A549 (cell line): ENCODE measurements at regions not wholly inside any gene's neighbourhood (a gene's known extent, or its start where the extent isn't known, plus 50 kb on each side); places are given as distances from the start of the nearest gene placed in this dataset.

Experiments used
- ATAC-seq, 2 experiments: fragments of 200-7000 bp in 1 of 2; fragments of >200 bp in 1 of 2; cut with Nextera tagmentation in 1 of 2; cut with Tn5 transposase in 1 of 2; 3 replicates each; pipeline versions ENCODE4 v1.8.0 to v1.9.1; 2018 to 2020; ENCODE audit warnings: mild to moderate bottlenecking in 1 of 2, moderate library complexity in 1 of 2
- CTCF ChIA-PET: fragments of 300-600 bp; sonication (Branson Sonifier 250); formaldehyde crosslinking; extraction: SDS; loops from one replicate; lab custom pipeline; 2021; ENCODE audit warnings: antibody characterized with exemption, inconsistent platforms; lab: Yijun Ruan, JAX
- POLR2A ChIA-PET: fragments of 350-600 bp; formaldehyde crosslinking; extraction: SDS; loops from one replicate; lab custom pipeline; 2021; ENCODE audit warnings: antibody characterized with exemption, inconsistent platforms; lab: Yijun Ruan, JAX
- DNase-seq, 2 experiments: peaks; one replicate each; pipeline versions ENCODE4 v3.0.0 to v3.0.0-alpha.2; 2011 to 2016; ENCODE audit warnings: low read depth in 1 of 2, low spot score in 1 of 2
- FAIRE-seq: peaks from 2 replicates; lab custom pipeline; 2011; peaks lifted over from hg19 to GRCh38; lab: Jason Lieb, UNC
- H3K27ac ChIP-seq, 2 experiments: fragments of >200 bp; sonication (Bioruptor Twin); formaldehyde crosslinking; 3 replicates each; pipeline ENCODE4 v1.5.1; 2016 to 2017
- H3K4me1 ChIP-seq: fragments of >200 bp; sonication (Bioruptor Twin); formaldehyde crosslinking; 3 replicates; pipeline ENCODE4 v1.6.1; 2016
- H3K4me2 ChIP-seq: fragments of >200 bp; sonication (Bioruptor Twin); formaldehyde crosslinking; 3 replicates; pipeline ENCODE4 v1.6.1; 2016
- H3K4me3 ChIP-seq: fragments of >200 bp; sonication (Bioruptor Twin); formaldehyde crosslinking; 3 replicates; pipeline ENCODE4 v1.5.1; 2016
- H3K9me3 ChIP-seq: fragments of >200 bp; sonication (Bioruptor Twin); formaldehyde crosslinking; 3 replicates; pipeline ENCODE4 v1.6.1; 2016
- CTCF ChIP-seq: fragments of >200 bp; sonication (Bioruptor Twin); formaldehyde crosslinking; IDR thresholded peaks from 3 replicates; pipeline ENCODE4 v1.5.1; 2016
- FOSB ChIP-seq: fragments of 250-450 bp; sonication (Bioruptor Pico); IDR thresholded peaks from 2 replicates; pipeline ENCODE4 v1.5.0; 2020; ENCODE audit warnings: mild to moderate bottlenecking, moderate library complexity
- FOSL2 ChIP-seq, 2 experiments: fragments of 450-650 bp in 1 of 2; fragments of >200 bp in 1 of 2; sonication (Bioruptor Twin) in 1 of 2; formaldehyde crosslinking; IDR thresholded peaks; 2 replicates each; pipeline versions ENCODE4 v1.5.0 to v1.6.1; 2016 to 2020; ENCODE audit warnings: mild to moderate bottlenecking in 1 of 2, moderate library complexity in 1 of 2
- FOXS1 ChIP-seq: fragments of 250-450 bp; sonication (Bioruptor Pico); IDR thresholded peaks from 2 replicates; pipeline ENCODE4 v1.5.0; 2020; ENCODE audit warnings: mild to moderate bottlenecking, moderate library complexity
- HOXB13 ChIP-seq: fragments of 250-450 bp; sonication (Bioruptor Pico); IDR thresholded peaks from 2 replicates; pipeline ENCODE4 v1.5.0; 2020; ENCODE audit warnings: low read depth, mild to moderate bottlenecking, moderate library complexity
- NPAS2 ChIP-seq: fragments of 250-450 bp; sonication (Bioruptor Pico); IDR thresholded peaks from 2 replicates; pipeline ENCODE4 v1.8.0; 2022; ENCODE audit warnings: mild to moderate bottlenecking, moderate library complexity, borderline replicate concordance
- PBX3 ChIP-seq: IDR thresholded peaks from 2 replicates; pipeline ENCODE4 v1.6.1; 2012
- REST ChIP-seq: fragments of 200-600 bp; sonication (generic); IDR thresholded peaks from 2 replicates; pipeline ENCODE4 v1.6.1; 2016; ENCODE audit warnings: antibody characterized with exemption, mild to moderate bottlenecking, moderate library complexity
- TP53 ChIP-seq: fragments of 250-450 bp; sonication (Bioruptor Pico); IDR thresholded peaks from 2 replicates; pipeline ENCODE4 v1.5.0; 2021; ENCODE audit warnings: mild to moderate bottlenecking, moderate library complexity
- ZFP36 ChIP-seq: fragments of 450-650 bp; IDR thresholded peaks from 2 replicates; pipeline ENCODE4 v1.6.1; 2014; ENCODE audit warnings: borderline replicate concordance; ENCODE audit not compliant: partially characterized antibody
- WGBS: methylation state at CpG from one replicate; pipeline ENCODE4 v1.1.6; 2017; ENCODE audit errors: missing lambda C conversion rate; 5-methylcytosine and 5-hydroxymethylcytosine counted together

- TF ChIP-seq REST, result no peak
- TF ChIP-seq, all 56 proteins: peak for 0
Measured at GRCh38 chr2:240358080-240358479, 77.4 kb upstream of the GPC1 start (continued).

- peaks cover 6% of the 10 kb centered on the region; the same call in 1 of the 3 replicates for H3K4me1 ChIP-seq
- FAIRE-seq (no peak), ATAC-seq (no peak), DNase-seq (no peak)
- H3K4me2 ChIP-seq, result no peak overlapping the region
- CTCF ChIA-PET, result no interaction called here
- no peak for TF ChIP-seq PBX3
- TF ChIP-seq HOXB13 (CRISPR knock-in tag), result no peak
- no peak for TF ChIP-seq ZFP36
- no peak overlapping the region for H3K27ac ChIP-seq
- H3K9me3 ChIP-seq, result peaks cover 31% of the 10 kb centered on the region
- POLR2A ChIA-PET, result no interaction called here
- H3K4me3 ChIP-seq, result no peak overlapping the region
- WGBS, result 67% methylated on average over 7 of the region's 13 CpGs
Measured at GRCh38 chr2:240358821-240359397, 76.6 kb upstream of the GPC1 start.

- ATAC-seq, result no peak
- WGBS, result 45% methylated on average over 3 of the region's 3 CpGs
- CTCF ChIA-PET, result no interaction called here
- no peak overlapping the region for H3K27ac ChIP-seq
- H3K4me3 ChIP-seq, result no peak overlapping the region
- H3K4me1 ChIP-seq, result peaks cover 6% of the 10 kb centered on the region; the same call in 1 of the 3 replicates
- DNase-seq, result no peak
- H3K9me3 ChIP-seq, result peaks cover 31% of the 10 kb centered on the region
- no peak for TF ChIP-seq FOSB (CRISPR knock-in tag)
- TF ChIP-seq NPAS2 (CRISPR knock-in tag), result no peak
- TF ChIP-seq TP53 (CRISPR knock-in tag), result no peak
- TF ChIP-seq REST, result no peak
- H3K4me2 ChIP-seq, result no peak overlapping the region
- FAIRE-seq, result no peak
- POLR2A ChIA-PET, result no interaction called here
Measured at GRCh38 chr2:240359695-240360094, 75.8 kb upstream of the GPC1 start.

- ATAC-seq (no peak), FAIRE-seq (no peak), DNase-seq (no peak)
- 77% methylated on average over 9 of the region's 9 CpGs for WGBS
- Histone ChIP-seq H3K9me3 (peaks cover 31% of the 10 kb centered on the region), H3K27ac (no peak overlapping the region), H3K4me3 (no peak overlapping the region), H3K4me1 (no peaks in the 10 kb centered on the region), H3K4me2 (no peak overlapping the region)
- ChIA-PET POLR2A (no interaction called here), CTCF (interaction anchor here (0.7 to 1.0 kb wide), 2 partner anchors 9 to 57 kb away, joined by 3 read pairs; no protein-coding TSS in a partner anchor)
- TF ChIP-seq CTCF, result no peak
- no peak for TF ChIP-seq FOXS1
- TF ChIP-seq FOSL2 (IDR thresholded peaks at IDR 0.05), result no peak
- peak; percentile 45; the same call in 1 of the 2 replicates for TF ChIP-seq FOSL2 (CRISPR knock-in tag; IDR thresholded peaks at IDR 0.05)
Measured at GRCh38 chr2:240360645-240361475, 74.6 kb upstream of the GPC1 start.
